ENCODE measurements at regions not wholly inside any gene's neighbourhood (a gene's known extent, or its start where the extent isn't known, plus 50 kb on each side); places are given as distances from the start of the nearest gene placed in this dataset.

DNA sequence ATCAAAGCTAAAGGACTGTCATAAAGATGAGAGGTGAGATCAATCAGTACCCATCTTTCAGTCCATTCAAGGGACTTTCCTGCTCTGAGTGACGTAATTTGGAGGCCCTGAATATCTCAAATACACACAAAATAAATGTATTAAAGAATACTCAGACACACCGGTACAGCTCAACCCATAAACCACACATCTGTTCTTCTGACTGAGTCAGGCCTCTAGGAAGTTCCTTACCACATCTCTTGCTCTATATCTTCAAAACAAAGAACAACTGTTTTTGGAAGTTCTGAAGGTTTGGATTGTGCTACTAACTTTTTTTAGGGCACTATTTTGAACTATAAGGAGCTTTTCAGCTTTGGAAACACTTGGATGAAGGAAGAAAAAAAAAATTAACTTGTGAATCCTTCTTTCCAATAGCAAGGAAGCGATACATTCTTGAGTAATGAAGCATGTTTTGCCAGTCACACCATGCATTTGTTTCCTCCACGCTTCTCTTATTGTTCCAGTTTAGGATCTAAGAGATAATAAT is 866.5 kb upstream of the VRK2 start:
- no peak overlapping the region for H3K9ac ChIP-seq (ENCODE audit: extremely low read depth, insufficient read length, low read length)

More for the DNA sequence above, 866.5 kb upstream of the VRK2 start:
- no peak for DNase-seq
- Histone ChIP-seq H3T11ph (ENCODE audit: low read length) (no peak overlapping the region), H2BK120ac (ENCODE audit: low read depth, low read length, poor library complexity, severe bottlenecking) (no peak overlapping the region), H3K14ac (ENCODE audit: insufficient read depth, low read length) (no peak overlapping the region), H4K20me1 (ENCODE audit: control insufficient read depth, insufficient read depth, insufficient read length) (no peaks in the 10 kb centered on the region), H4K8ac (replicated peaks; ENCODE audit: insufficient read length, low read depth, low read length) (no peak overlapping the region), H2AK5ac (ENCODE audit: insufficient read length, low read length) (no peak overlapping the region), H3K79me1 (ENCODE audit: insufficient read depth, low read depth, low read length, poor library complexity, severe bottlenecking) (no peaks in the 10 kb centered on the region), H3K9me3 (ENCODE audit: control insufficient read depth, low read depth, low read length) (no peaks in the 10 kb centered on the region), H4K5ac (ENCODE audit: insufficient read length, low read depth, low read length) (no peak overlapping the region), H3K18ac (ENCODE audit: insufficient read length, low read depth, low read length) (no peak overlapping the region), H2BK12ac (ENCODE audit: insufficient read length, low read depth, low read length) (no peak overlapping the region), H3K23me2 (ENCODE audit: insufficient read length, low read depth, low read length, poor library complexity, severe bottlenecking) (no peaks in the 10 kb centered on the region), H4K91ac (ENCODE audit: insufficient read length, low read depth, low read length) (no peak overlapping the region), H3K79me2 (ENCODE audit: insufficient read depth, low read length) (no peaks in the 10 kb centered on the region), H3K23ac (ENCODE audit: insufficient read length, low read depth, low read length) (no peak overlapping the region), H3K56ac (ENCODE audit: insufficient read length, low read depth, low read length) (no peak overlapping the region), H2BK20ac (ENCODE audit: low read depth, low read length, poor library complexity, severe bottlenecking) (no peak overlapping the region), H2BK5ac (ENCODE audit: insufficient read length, low read length) (no peak overlapping the region), H2AFZ (ENCODE audit: low read length) (no peak overlapping the region), H3K27me3 (ENCODE audit: insufficient read depth, low read length) (no peaks in the 10 kb centered on the region), H2BK15ac (ENCODE audit: low read depth, low read length) (no peak overlapping the region), H3K27ac (ENCODE audit: insufficient read length, low read depth, low read length) (no peak overlapping the region), H3K4me1 (ENCODE audit: insufficient read depth, low read length) (no peaks in the 10 kb centered on the region; the same call in 1 of the 2 replicates), H3K4me2 (ENCODE audit: insufficient read depth, insufficient read length, low read length) (no peak overlapping the region), H3K4ac (ENCODE audit: low read depth, low read length) (no peak overlapping the region)
- Mint-ChIP-seq H3K27me3 (ENCODE audit: low read depth) (no peaks in the 10 kb centered on the region), H3K4me3 (no peak overlapping the region), H3K9me3 (no peaks in the 10 kb centered on the region), H3K36me3 (ENCODE audit: insufficient read depth in 1 of 3, low read depth in 3 of 3) (no peaks in the 10 kb centered on the region), H3K27ac (no peak overlapping the region), H3K4me1 (peaks cover 5 to 15% of the 10 kb centered on the region in 2 experiments)
- TF ChIP-seq, protein P1, sequence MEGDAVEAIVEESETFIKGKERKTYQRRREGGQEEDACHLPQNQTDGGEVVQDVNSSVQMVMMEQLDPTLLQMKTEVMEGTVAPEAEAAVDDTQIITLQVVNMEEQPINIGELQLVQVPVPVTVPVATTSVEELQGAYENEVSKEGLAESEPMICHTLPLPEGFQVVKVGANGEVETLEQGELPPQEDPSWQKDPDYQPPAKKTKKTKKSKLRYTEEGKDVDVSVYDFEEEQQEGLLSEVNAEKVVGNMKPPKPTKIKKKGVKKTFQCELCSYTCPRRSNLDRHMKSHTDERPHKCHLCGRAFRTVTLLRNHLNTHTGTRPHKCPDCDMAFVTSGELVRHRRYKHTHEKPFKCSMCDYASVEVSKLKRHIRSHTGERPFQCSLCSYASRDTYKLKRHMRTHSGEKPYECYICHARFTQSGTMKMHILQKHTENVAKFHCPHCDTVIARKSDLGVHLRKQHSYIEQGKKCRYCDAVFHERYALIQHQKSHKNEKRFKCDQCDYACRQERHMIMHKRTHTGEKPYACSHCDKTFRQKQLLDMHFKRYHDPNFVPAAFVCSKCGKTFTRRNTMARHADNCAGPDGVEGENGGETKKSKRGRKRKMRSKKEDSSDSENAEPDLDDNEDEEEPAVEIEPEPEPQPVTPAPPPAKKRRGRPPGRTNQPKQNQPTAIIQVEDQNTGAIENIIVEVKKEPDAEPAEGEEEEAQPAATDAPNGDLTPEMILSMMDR (conservative IDR thresholded peaks at IDR 0.05) = no peak
- WGBS (ENCODE audit: extremely low coverage, insufficient read length, low lambda C conversion rate) = no CpG with 5 or more reads among the region's 4 CpGs

Measured in H9 (cell line).